Calu3 (cell line): ENCODE measurements at regions not wholly inside any gene's neighbourhood (a gene's known extent, or its start where the extent isn't known, plus 50 kb on each side); places are given as distances from the start of the nearest gene placed in this dataset.

Experiments used
- BruUV-seq: library from RNA; stranded (reverse); fragments of 400-500 nt; replicated peaks from 2 replicates; lab custom pipeline; 2021; lab: Mats Ljungman, UMichigan
- CTCF ChIA-PET: fragments of 300-600 bp; sonication (Branson Sonifier 250); formaldehyde crosslinking; loops from one replicate; lab custom pipeline; 2022; ENCODE audit warnings: antibody characterized with exemption; lab: Charles Lee
- DNase-seq: peaks from one replicate; pipeline ENCODE4 v3.0.0; 2022
- H3K27ac Mint-ChIP-seq: one replicate; pipeline ENCODE4 v1.8.0; 2022; ENCODE audit warnings: mixed read lengths; ENCODE audit not compliant: unreplicated experiment
- H3K27me3 Mint-ChIP-seq: one replicate; pipeline ENCODE4 v1.8.0; 2022; ENCODE audit warnings: mixed read lengths; ENCODE audit not compliant: unreplicated experiment
- H3K36me3 Mint-ChIP-seq: one replicate; pipeline ENCODE4 v1.8.0; 2022; ENCODE audit warnings: mild to moderate bottlenecking, moderate library complexity, mixed read lengths; ENCODE audit not compliant: insufficient read depth, unreplicated experiment
- H3K4me1 Mint-ChIP-seq: one replicate; pipeline ENCODE4 v1.8.0; 2022; ENCODE audit warnings: mild to moderate bottlenecking, low read depth, mixed read lengths; ENCODE audit not compliant: unreplicated experiment
- H3K4me3 Mint-ChIP-seq: one replicate; pipeline ENCODE4 v1.8.0; 2022; ENCODE audit warnings: mild to moderate bottlenecking, low read depth, moderate library complexity, mixed read lengths; ENCODE audit not compliant: unreplicated experiment
- H3K9me3 Mint-ChIP-seq: one replicate; pipeline ENCODE4 v1.8.0; 2022; ENCODE audit warnings: low read depth, mixed read lengths; ENCODE audit not compliant: unreplicated experiment
- CTCF ChIP-seq: fragments of 200-600 bp; IDR thresholded peaks from one replicate; pipeline ENCODE4 v1.8.0; 2022; ENCODE audit warnings: antibody characterized with exemption; ENCODE audit not compliant: unreplicated experiment
- intact Hi-C: fragments of 100-400 bp; cut with micrococcal nuclease; formaldehyde crosslinking; loops from one replicate; pipeline ENCODE4 v1.10.0; 2022; ENCODE audit not compliant: unreplicated experiment

GRCh38 chr17:69995476-69995875, 79.5 kb upstream of the KCNJ16 start:
- H3K4me1 Mint-ChIP-seq = no peaks in the 10 kb centered on the region
- H3K4me3 Mint-ChIP-seq = no peak overlapping the region
- BruUV-seq = no TSS peak
- CTCF ChIA-PET = no interaction called here
- TF ChIP-seq CTCF = no peak
- no peaks in the 10 kb centered on the region for H3K36me3 Mint-ChIP-seq
- H3K27me3 Mint-ChIP-seq = no peaks in the 10 kb centered on the region
- DNase-seq = no peak
- peaks cover 12% of the 10 kb centered on the region for H3K9me3 Mint-ChIP-seq
- no peak overlapping the region for H3K27ac Mint-ChIP-seq
- intact Hi-C loops = no loop called here

GRCh38 chr17:69997332-69997731, 77.7 kb upstream of the KCNJ16 start:
- Mint-ChIP-seq H3K36me3 (no peaks in the 10 kb centered on the region), H3K9me3 (peaks cover 8% of the 10 kb centered on the region), H3K4me1 (no peaks in the 10 kb centered on the region), H3K4me3 (no peak overlapping the region), H3K27ac (no peak overlapping the region), H3K27me3 (no peaks in the 10 kb centered on the region)
- TF ChIP-seq CTCF = no peak
- intact Hi-C loops = no loop called here
- BruUV-seq = no TSS peak
- CTCF ChIA-PET = no interaction called here
- no peak for DNase-seq

GRCh38 chr17:69999253-69999652, 75.8 kb upstream of the KCNJ16 start:
- no peak for DNase-seq
- Mint-ChIP-seq H3K36me3 (no peaks in the 10 kb centered on the region), H3K27ac (no peak overlapping the region), H3K9me3 (peaks cover 9% of the 10 kb centered on the region), H3K27me3 (no peaks in the 10 kb centered on the region), H3K4me1 (no peaks in the 10 kb centered on the region), H3K4me3 (no peak overlapping the region)
- no TSS peak for BruUV-seq
- CTCF ChIA-PET = interaction anchor here (0.6 kb wide), 1 partner anchor 28 kb away, joined by 5 read pairs; no protein-coding TSS in a partner anchor
- TF ChIP-seq CTCF = no peak
- intact Hi-C loops = no loop called here

- Mint-ChIP-seq H3K36me3 (no peaks in the 10 kb centered on the region), H3K4me1 (no peaks in the 10 kb centered on the region), H3K27me3 (no peaks in the 10 kb centered on the region), H3K27ac (no peak overlapping the region), H3K4me3 (no peak overlapping the region), H3K9me3 (peaks cover 15% of the 10 kb centered on the region)
- CTCF ChIA-PET = no interaction called here
- no TSS peak for BruUV-seq
- DNase-seq = no peak
- no peak for TF ChIP-seq CTCF
- intact Hi-C loops = no loop called here
Observed at GRCh38 chr17:70006159-70006558, 68.9 kb upstream of the KCNJ16 start.
